Endothelial cell of umbilical vein (primary cell): ENCODE measurements at regions not wholly inside any gene's neighbourhood (a gene's known extent, or its start where the extent isn't known, plus 50 kb on each side); places are given as distances from the start of the nearest gene placed in this dataset. TPM values are rescaled to one million over a fixed set of nuclear protein-coding genes. Genes with fewer than 3 reads are reported as not detected.

Experiments used
- BruUV-seq: library from RNA; stranded (reverse); fragments of 400-500 nt; replicated peaks from 2 replicates; lab custom pipeline; 2021; lab: Mats Ljungman, UMichigan
- CTCF ChIA-PET: fragments of 300-600, 350-600 bp; sonication (Branson Sonifier 250); formaldehyde crosslinking; loops from one replicate; lab custom pipeline; 2021; ENCODE audit warnings: antibody characterized with exemption, inconsistent platforms; lab: Charles Lee
- POLR2A ChIA-PET: fragments of 300-600, 350-600 bp; sonication (Branson Sonifier 250); formaldehyde crosslinking; loops from one replicate; lab custom pipeline; 2021; ENCODE audit warnings: antibody characterized with exemption, inconsistent platforms; lab: Charles Lee
- DNase-seq: peaks from one replicate; pipeline ENCODE4 v3.0.0-alpha.2; 2011; ENCODE audit warnings: low read depth, low spot score
- FAIRE-seq: peaks from 2 replicates; lab custom pipeline; 2011; peaks lifted over from hg19 to GRCh38; lab: Jason Lieb, UNC
- H2AFZ ChIP-seq: 2 replicates; pipeline ENCODE4 v1.6.0; 2012; ENCODE audit warnings: low read depth, low read length, control low read depth, inconsistent platforms
- H3K27ac ChIP-seq: 2 replicates; pipeline ENCODE4 v1.5.1; 2011; ENCODE audit warnings: low read depth, mild to moderate bottlenecking, control low read depth, low read length, moderate library complexity; ENCODE audit not compliant: insufficient read depth
- H3K27me3 ChIP-seq, 2 experiments: 2 replicates each; pipeline versions ENCODE4 v1.6.0 to v1.6.1; 2011; ENCODE audit warnings: low read length in 2 of 2, mixed read lengths in 1 of 2; ENCODE audit not compliant: control insufficient read depth in 2 of 2, insufficient read depth in 2 of 2
- H3K36me3 ChIP-seq, 2 experiments: 2 replicates in 1 of 2; 3 replicates in 1 of 2; pipeline ENCODE4 v1.5.1; 2011; ENCODE audit warnings: low read length in 2 of 2, mild to moderate bottlenecking in 1 of 2, moderate library complexity in 1 of 2; ENCODE audit not compliant: control insufficient read depth in 2 of 2, insufficient read depth in 2 of 2; ENCODE audit errors: extremely low read depth in 1 of 2
- H3K4me1 ChIP-seq: 3 replicates; pipeline ENCODE4 v1.5.1; 2011; ENCODE audit warnings: mild to moderate bottlenecking, low read length; ENCODE audit not compliant: control insufficient read depth, insufficient read depth; ENCODE audit errors: extremely low read depth
- H3K4me2 ChIP-seq: 2 replicates; pipeline ENCODE4 v1.6.1; 2011; ENCODE audit warnings: low read length, control low read depth, mixed read lengths; ENCODE audit not compliant: insufficient read depth
- H3K4me3 ChIP-seq, 3 experiments: fragments of 200-600 bp in 1 of 3; sonication (generic), shearing (Covaris generic) in 1 of 3; replicated peaks in 1 of 3; 2 replicates each; pipeline ENCODE4 v1.5.1; 2011 to 2016; ENCODE audit warnings: control low read depth in 3 of 3, low read length in 3 of 3, mild to moderate bottlenecking in 2 of 3, inconsistent platforms in 1 of 3, low read depth in 1 of 3, moderate library complexity in 1 of 3; ENCODE audit not compliant: insufficient read depth in 1 of 3
- H3K79me2 ChIP-seq: 2 replicates; pipeline ENCODE4 v1.6.0; 2012; ENCODE audit warnings: low read length, inconsistent platforms; ENCODE audit not compliant: control insufficient read depth, insufficient read depth
- H3K9ac ChIP-seq: replicated peaks from 2 replicates; pipeline ENCODE3; 2011; ENCODE audit warnings: low read length, control low read depth; ENCODE audit not compliant: insufficient read depth; ENCODE audit errors: extremely low read depth
- H3K9me1 ChIP-seq: replicated peaks from 3 replicates; pipeline ENCODE4 v1.6.0; 2011; ENCODE audit warnings: mild to moderate bottlenecking, low read length; ENCODE audit not compliant: control insufficient read depth, insufficient read depth; ENCODE audit errors: extremely low read depth
- H3K9me3 ChIP-seq: replicated peaks from 2 replicates; pipeline ENCODE4 v1.5.1; 2012; ENCODE audit warnings: low read length, inconsistent platforms; ENCODE audit not compliant: control insufficient read depth, insufficient read depth
- H4K20me1 ChIP-seq: replicated peaks from 2 replicates; pipeline ENCODE3; 2011; ENCODE audit warnings: mild to moderate bottlenecking, low read length; ENCODE audit not compliant: control insufficient read depth, insufficient read depth; ENCODE audit errors: extremely low read depth
- FOS ChIP-seq: IDR thresholded peaks from 2 replicates; pipeline ENCODE4 v1.6.1; 2011; ENCODE audit warnings: mild to moderate bottlenecking, low read length, moderate library complexity, borderline replicate concordance; ENCODE audit not compliant: insufficient read depth
- GATA2 ChIP-seq: IDR thresholded peaks from 2 replicates; pipeline ENCODE4 v1.7.0; 2011; ENCODE audit warnings: low read depth, mild to moderate bottlenecking, moderate library complexity, mixed read lengths, low read length; ENCODE audit not compliant: insufficient read length, insufficient read depth
- JUN ChIP-seq: IDR thresholded peaks from 2 replicates; pipeline ENCODE4 v1.6.1; 2011; ENCODE audit warnings: borderline replicate concordance, low read depth; ENCODE audit not compliant: insufficient read length, insufficient read depth
- MYC ChIP-seq: IDR thresholded peaks from one replicate; pipeline ENCODE4 v1.6.1; 2011; ENCODE audit warnings: mild to moderate bottlenecking, low read depth, low read length
- POLR2A ChIP-seq: IDR thresholded peaks from 2 replicates; pipeline ENCODE4 v1.6.1; 2012; ENCODE audit warnings: low read depth, mild to moderate bottlenecking, control low read depth, low read length
- POLR2AphosphoS5 ChIP-seq: IDR thresholded peaks from 2 replicates; pipeline ENCODE4 v1.6.1; 2012; ENCODE audit warnings: low read depth, mild to moderate bottlenecking, control low read depth, low read length, moderate library complexity; ENCODE audit not compliant: insufficient read depth
- dilution Hi-C: fragments of 300-500 bp; cut with MboI; formaldehyde crosslinking; loops from one replicate; pipeline ENCODE4 v1.15.0; 2019; ENCODE audit warnings: low sequenced_read_pairs; ENCODE audit not compliant: extremely low pct_ligation_motif_present
- intact Hi-C: fragments of 100-400 bp; cut with micrococcal nuclease; formaldehyde crosslinking; loops from one replicate; pipeline ENCODE4 v1.10.0; 2022
- small RNA-seq: library from RNA; depleted of rRNA; stranded (forward); fragments of <200 nt; gene quantifications from one replicate; pipeline ENCODE3, GENCODE V24; 2012; ENCODE audit warnings: low replicate concordance, low read depth; ENCODE audit not compliant: insufficient read depth, insufficient read length
- TF ChIP-seq, protein P1 (sequence below): IDR thresholded peaks from 2 replicates; pipeline ENCODE4 v1.6.1; 2011; ENCODE audit not compliant: insufficient read depth, insufficient read length

DNA sequence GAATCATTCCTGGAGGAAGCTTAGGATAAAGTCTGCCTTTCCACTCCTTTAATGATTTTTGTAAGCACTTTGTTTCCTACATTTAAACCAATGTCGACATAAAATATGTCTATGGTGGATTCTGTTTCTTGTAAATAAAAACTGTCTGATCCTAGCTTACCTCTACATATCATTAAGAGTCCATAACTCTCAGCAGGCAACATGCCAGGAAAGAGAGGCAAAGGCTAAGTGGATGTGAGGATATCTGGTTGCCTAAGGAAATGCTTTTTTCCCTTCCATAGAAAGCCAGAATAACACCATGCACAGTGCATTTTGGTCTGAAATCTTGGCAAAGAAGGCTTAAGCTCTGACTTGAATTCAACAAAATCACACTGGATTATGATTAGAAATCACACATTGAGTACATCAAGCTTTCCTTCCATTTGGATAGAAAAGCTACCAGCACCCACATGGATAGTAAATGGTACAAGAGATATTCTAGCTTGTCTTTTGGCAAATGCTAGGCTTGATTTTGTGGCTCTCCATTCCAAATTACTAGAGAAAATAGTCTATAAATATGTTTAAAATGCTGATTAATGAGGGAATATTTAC, 57.0 kb upstream of the CNTN1 start:
- dilution Hi-C loops: no loop called here
- Histone ChIP-seq H3K9me1 (no peaks in the 10 kb centered on the region), H4K20me1 (no peaks in the 10 kb centered on the region), H3K9ac (no peak overlapping the region), H3K27me3 (no peaks in the 10 kb centered on the region), H3K36me3 (no peaks in the 10 kb centered on the region), H3K4me1 (no peaks in the 10 kb centered on the region), H3K79me2 (no peaks in the 10 kb centered on the region), H3K4me2 (no peak overlapping the region), H2AFZ (no peak overlapping the region), H3K27ac (no peak overlapping the region), H3K9me3 (no peaks in the 10 kb centered on the region), H3K4me3 (no peak overlapping the region)
- no peak for FAIRE-seq
- no peak for TF ChIP-seq POLR2A
- no peak for TF ChIP-seq FOS
- TF ChIP-seq, protein P1, sequence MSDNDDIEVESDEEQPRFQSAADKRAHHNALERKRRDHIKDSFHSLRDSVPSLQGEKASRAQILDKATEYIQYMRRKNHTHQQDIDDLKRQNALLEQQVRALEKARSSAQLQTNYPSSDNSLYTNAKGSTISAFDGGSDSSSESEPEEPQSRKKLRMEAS: no peak
- TF ChIP-seq GATA2: no peak
- no peak for TF ChIP-seq POLR2AphosphoS5
- no peak for TF ChIP-seq JUN
- TF ChIP-seq MYC: no peak
- no peak for DNase-seq
- CTCF ChIA-PET: no interaction called here
- POLR2A ChIA-PET: no interaction called here
- intact Hi-C loops: no loop called here
- no TSS peak for BruUV-seq

Small RNAs in the stretch of these regions (small RNA-seq; reads per million reads assigned to genes)
- gene RNU6-713P: not detected
